ENCODE measurements at regions not wholly inside any gene's neighbourhood (a gene's known extent, or its start where the extent isn't known, plus 50 kb on each side); places are given as distances from the start of the nearest gene placed in this dataset.

DNA sequence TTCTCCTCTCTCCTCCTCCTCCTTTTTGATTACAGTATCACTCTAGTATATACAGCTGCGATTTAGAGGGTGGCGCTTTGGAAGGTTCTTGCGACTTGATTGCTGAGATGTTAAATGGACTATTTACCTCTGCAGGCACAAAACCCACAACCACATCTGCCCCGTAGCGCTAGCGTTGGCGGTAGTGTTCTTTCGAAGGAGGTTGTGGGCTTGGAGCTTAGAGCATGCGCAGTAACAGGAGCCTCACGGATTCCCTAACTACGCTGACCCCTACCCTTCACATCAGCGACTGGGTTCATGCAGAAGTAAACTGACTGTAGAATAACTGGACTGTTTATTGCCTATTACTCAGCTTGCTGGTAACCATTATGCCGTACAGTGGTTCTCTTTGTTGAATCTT lies 58.0 kb downstream of the CGGBP1 start:
- Histone ChIP-seq H3K36me3 (ENCODE audit: insufficient read depth) (no peaks in the 10 kb centered on the region), H3K27ac (ENCODE audit: low read depth) (no peak overlapping the region), H3K4me3 (ENCODE audit: low read depth, low read length) (no peak overlapping the region), H3K4me1 (ENCODE audit: insufficient read depth) (no peaks in the 10 kb centered on the region)
- 32% methylated on average over 13 of the region's 13 CpGs for WGBS
- DNase-seq (ENCODE audit: extremely low spot score), result no peak

DNA sequence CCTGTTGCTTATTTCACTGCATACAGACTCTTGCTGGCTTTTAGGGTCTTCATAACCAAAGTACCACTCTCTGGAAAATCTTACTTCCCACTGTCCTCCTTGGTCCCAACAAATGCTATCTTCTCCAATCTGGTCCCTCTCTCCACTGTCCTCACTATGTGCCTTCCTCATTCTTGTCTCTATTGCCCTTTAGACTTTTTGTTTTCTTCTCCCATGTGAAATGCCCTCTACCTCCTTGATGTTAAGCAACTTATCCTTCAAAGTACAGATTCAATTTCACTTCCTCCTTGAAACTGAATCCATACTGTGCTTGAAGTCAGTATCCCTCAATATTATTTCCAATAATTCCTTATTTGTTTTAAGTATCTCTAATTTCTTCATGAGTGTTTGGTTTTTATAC lies 60.8 kb downstream of the CGGBP1 start:
- no peak for DNase-seq (ENCODE audit: extremely low spot score)
- H3K4me3 ChIP-seq (ENCODE audit: low read depth, low read length), result no peak overlapping the region
- H3K36me3 ChIP-seq (ENCODE audit: insufficient read depth), result no peaks in the 10 kb centered on the region
- H3K4me1 ChIP-seq (ENCODE audit: insufficient read depth), result no peaks in the 10 kb centered on the region
- no peak overlapping the region for H3K27ac ChIP-seq (ENCODE audit: low read depth)

DNA sequence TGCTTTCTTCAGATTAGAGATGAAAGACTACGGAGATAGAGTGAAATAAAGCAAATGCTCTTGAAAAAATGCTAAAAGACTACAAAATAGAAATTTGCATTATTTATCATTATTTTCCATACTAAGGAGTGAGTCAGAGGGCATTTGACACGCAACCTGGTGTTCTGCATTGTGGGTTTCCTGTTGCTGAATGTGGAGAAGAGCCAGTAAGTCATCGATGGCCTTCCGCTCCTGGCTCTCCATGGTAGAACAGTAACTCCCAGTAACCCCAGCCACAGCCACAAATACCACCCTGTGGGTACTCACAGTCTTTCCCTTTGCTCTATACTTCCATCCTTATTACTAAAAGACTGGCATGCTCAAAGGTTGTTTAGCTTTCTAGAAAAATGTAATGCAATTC lies 61.5 kb downstream of the CGGBP1 start:
- WGBS, result 72% methylated on average over 4 of the region's 4 CpGs
- H3K4me3 ChIP-seq (ENCODE audit: low read depth, low read length), result no peak overlapping the region
- H3K27ac ChIP-seq (ENCODE audit: low read depth), result no peak overlapping the region
- H3K36me3 ChIP-seq (ENCODE audit: insufficient read depth), result no peaks in the 10 kb centered on the region
- no peak for DNase-seq (ENCODE audit: extremely low spot score)
- no peaks in the 10 kb centered on the region for H3K4me1 ChIP-seq (ENCODE audit: insufficient read depth)

DNA sequence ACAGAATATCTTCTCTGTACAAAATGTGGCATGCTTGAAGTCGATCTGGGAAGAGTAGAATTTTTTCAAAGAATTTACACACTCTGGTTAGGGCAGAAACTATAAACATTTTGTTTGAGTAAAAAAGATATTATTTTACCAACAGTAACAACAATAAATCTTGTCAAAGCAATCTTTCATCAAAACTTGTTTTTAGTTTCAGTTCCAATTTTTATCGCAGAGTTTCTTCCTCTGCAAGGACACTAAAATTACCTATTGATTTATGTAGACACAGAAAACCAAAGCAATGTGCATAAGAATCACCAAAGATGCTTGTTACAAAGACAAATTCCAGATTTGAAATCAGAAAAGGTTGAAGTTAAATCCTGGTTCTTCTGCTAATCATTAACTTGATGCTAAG lies 61.9 kb downstream of the CGGBP1 start:
- 46% methylated on average over 2 of the region's 2 CpGs for WGBS
- no peaks in the 10 kb centered on the region for H3K4me1 ChIP-seq (ENCODE audit: insufficient read depth)
- H3K27ac ChIP-seq (ENCODE audit: low read depth), result no peak overlapping the region
- H3K36me3 ChIP-seq (ENCODE audit: insufficient read depth), result no peaks in the 10 kb centered on the region
- no peak for DNase-seq (ENCODE audit: extremely low spot score)
- H3K4me3 ChIP-seq (ENCODE audit: low read depth, low read length), result no peak overlapping the region

DNA sequence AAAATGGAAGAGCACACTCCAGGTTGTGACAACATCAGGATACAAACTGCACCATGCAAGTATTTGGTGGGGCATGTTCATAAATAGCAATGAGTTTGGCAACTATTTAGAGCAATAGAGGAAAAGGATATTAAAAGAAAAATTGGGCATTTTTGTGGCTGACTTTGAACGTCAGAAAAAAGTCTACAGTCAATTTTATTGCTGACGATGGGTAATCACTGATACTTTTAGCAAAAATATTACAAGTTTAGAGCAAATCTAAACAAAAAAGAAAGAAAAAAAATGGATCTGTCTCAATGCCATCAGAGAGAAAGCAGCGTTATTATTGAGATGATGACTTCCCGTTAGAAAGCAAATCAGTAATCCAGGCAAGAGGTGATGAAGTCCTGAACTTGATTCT lies 65.2 kb downstream of the CGGBP1 start:
- no peaks in the 10 kb centered on the region for H3K36me3 ChIP-seq (ENCODE audit: insufficient read depth)
- H3K4me1 ChIP-seq (ENCODE audit: insufficient read depth), result no peaks in the 10 kb centered on the region
- 86% methylated on average over 4 of the region's 4 CpGs for WGBS
- no peak overlapping the region for H3K27ac ChIP-seq (ENCODE audit: low read depth)
- no peak overlapping the region for H3K4me3 ChIP-seq (ENCODE audit: low read depth, low read length)
- DNase-seq (ENCODE audit: extremely low spot score), result no peak

DNA sequence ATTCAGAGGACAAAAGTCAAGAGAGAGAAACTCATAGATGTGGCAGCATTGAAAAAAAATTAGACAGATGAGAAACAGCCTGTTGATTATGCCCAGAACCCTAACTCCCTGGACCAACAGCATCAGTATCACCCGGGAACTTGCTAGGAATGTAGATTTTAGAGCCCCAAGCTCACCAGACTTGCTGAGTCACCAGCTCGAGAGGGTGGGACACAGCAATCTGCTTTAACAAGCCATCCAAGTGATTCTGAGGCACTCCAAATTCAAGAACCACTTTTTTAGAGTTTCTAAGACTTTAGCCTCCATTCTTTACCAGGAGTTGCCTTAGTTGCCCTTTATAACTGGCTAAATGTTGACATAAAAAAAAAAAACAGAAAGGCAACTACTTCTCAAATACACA lies 70.9 kb downstream of the CGGBP1 start:
- DNase-seq (ENCODE audit: extremely low spot score), result no peak
- no peak overlapping the region for H3K4me3 ChIP-seq (ENCODE audit: low read depth, low read length)
- 32% methylated on average over 2 of the region's 2 CpGs for WGBS
- H3K4me1 ChIP-seq (ENCODE audit: insufficient read depth), result no peaks in the 10 kb centered on the region
- no peaks in the 10 kb centered on the region for H3K36me3 ChIP-seq (ENCODE audit: insufficient read depth)
- no peak overlapping the region for H3K27ac ChIP-seq (ENCODE audit: low read depth)

DNA sequence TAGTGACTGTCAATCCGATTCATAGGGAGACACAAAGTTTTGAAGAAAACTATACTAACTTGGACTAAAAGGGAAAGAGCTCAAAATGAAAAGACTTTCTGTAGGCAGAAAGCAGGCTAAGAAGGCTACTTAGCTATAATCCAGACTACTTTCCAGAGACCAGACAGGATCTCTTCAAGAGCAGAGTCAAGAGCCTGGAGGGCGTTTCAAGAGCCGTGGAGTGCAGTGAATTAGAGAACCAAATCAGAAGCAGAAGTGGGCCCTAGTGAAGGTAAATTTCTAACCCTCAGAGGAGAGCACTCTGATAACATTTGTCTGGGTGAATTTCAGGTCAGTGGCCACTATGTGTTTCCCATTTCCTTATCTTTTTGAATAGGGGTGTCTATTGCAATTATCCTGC lies 76.4 kb downstream of the CGGBP1 start:
- DNase-seq (ENCODE audit: extremely low spot score), result no peak
- 60% methylated on average over 3 of the region's 3 CpGs for WGBS
- Histone ChIP-seq H3K36me3 (ENCODE audit: insufficient read depth) (no peaks in the 10 kb centered on the region), H3K4me1 (ENCODE audit: insufficient read depth) (no peaks in the 10 kb centered on the region), H3K4me3 (ENCODE audit: low read depth, low read length) (no peak overlapping the region), H3K27ac (ENCODE audit: low read depth) (no peak overlapping the region)

DNA sequence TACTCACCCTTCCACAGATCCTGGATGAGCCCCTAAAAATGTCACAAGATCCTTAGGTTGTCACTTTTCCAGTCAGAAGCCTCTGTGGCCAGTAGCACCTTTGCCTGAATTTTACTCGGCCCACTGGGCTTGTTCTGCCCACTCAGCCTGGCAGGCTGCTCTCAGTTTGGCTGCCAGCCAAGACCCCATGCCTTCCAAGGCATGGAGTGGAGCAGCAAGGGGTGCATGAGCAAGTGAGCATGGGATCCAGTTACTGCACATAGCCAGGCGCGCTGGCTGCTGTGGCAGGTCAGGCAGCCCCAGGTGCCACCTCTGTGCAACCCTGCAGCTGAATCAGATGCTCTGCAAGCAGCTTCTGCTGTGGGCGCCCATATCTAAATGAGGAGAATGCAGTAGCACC lies 79.3 kb downstream of the CGGBP1 start:
- Histone ChIP-seq H3K27ac (ENCODE audit: low read depth) (no peak overlapping the region), H3K36me3 (ENCODE audit: insufficient read depth) (no peaks in the 10 kb centered on the region), H3K4me3 (ENCODE audit: low read depth, low read length) (no peak overlapping the region), H3K4me1 (ENCODE audit: insufficient read depth) (no peaks in the 10 kb centered on the region)
- whole genome bisulfite sequencing, result 93% methylated on average over 4 of the region's 4 CpGs
- no peak for DNase-seq (ENCODE audit: extremely low spot score)

DNA sequence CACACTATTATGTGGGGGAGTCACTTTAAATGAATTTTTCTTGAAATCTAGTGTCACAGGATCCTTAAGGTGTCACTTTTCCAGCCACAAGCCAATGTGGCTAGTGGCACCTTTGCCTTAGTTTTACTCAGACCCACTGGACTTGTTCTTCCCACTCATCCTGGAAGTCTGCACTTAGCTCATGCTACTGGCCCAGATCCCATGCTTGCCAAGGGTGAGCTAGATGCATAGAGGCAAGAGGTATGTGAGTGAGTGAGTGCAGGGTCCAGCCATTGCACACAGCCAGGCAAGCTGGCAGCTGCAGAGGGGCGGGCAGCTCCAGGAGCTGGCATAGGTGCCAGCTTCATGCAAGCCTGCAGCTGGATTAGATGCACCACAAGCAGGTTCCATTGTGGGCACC lies 81.0 kb downstream of the CGGBP1 start:
- Histone ChIP-seq H3K36me3 (ENCODE audit: insufficient read depth) (no peaks in the 10 kb centered on the region), H3K27ac (ENCODE audit: low read depth) (no peak overlapping the region), H3K4me3 (ENCODE audit: low read depth, low read length) (no peak overlapping the region), H3K4me1 (ENCODE audit: insufficient read depth) (no peaks in the 10 kb centered on the region)
- no peak for DNase-seq (ENCODE audit: extremely low spot score)
- whole genome bisulfite sequencing, result 95% methylated on average over 1 of the region's 1 CpG

DNA sequence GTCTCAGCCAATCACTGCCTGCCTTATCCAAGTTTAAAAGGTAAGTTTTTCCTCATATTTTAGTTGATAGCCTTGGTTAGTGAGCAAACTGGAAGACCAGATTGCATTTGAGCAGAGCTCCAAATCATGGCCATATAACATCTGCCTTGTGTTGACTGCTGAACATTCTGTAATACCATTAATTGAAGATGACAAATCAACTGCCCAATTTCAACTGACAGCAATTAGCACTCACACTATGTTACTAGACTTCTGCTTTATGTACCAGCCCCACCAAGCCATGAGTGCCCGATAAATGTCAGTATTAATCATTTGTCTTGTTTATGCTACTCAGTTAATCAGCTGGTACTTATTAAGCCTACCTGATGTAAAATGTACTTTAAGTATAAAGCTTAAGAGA lies 83.1 kb downstream of the CGGBP1 start:
- WGBS, result 41% methylated on average over 1 of the region's 1 CpG
- DNase-seq (ENCODE audit: extremely low spot score), result no peak
- Histone ChIP-seq H3K36me3 (ENCODE audit: insufficient read depth) (no peaks in the 10 kb centered on the region), H3K27ac (ENCODE audit: low read depth) (no peak overlapping the region), H3K4me1 (ENCODE audit: insufficient read depth) (no peaks in the 10 kb centered on the region), H3K4me3 (ENCODE audit: low read depth, low read length) (no peak overlapping the region)

DNA sequence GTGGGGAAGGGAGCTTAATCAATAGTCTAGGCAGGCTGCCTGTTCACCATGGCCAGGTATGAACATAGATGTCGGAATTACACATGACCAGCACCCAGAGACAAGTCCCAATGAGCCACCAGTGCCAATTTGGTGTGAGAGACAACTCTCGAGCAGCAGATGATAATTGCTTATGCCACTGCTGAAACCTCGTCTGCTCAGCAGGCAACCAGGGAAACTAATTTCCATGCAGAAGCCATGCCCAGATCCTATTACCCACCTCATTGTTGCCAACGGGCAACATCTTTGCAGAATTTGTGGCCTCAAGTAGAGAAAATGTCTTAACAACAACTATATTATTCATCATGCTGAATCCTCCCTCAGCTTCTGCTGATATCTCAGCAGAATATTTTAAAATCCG lies 84.9 kb downstream of the CGGBP1 start:
- Histone ChIP-seq H3K36me3 (ENCODE audit: insufficient read depth) (no peaks in the 10 kb centered on the region), H3K4me1 (ENCODE audit: insufficient read depth) (no peaks in the 10 kb centered on the region), H3K4me3 (ENCODE audit: low read depth, low read length) (no peak overlapping the region), H3K27ac (ENCODE audit: low read depth) (no peak overlapping the region)
- DNase-seq (ENCODE audit: extremely low spot score), result no peak
- WGBS, result 79% methylated on average over 5 of the region's 5 CpGs

DNA sequence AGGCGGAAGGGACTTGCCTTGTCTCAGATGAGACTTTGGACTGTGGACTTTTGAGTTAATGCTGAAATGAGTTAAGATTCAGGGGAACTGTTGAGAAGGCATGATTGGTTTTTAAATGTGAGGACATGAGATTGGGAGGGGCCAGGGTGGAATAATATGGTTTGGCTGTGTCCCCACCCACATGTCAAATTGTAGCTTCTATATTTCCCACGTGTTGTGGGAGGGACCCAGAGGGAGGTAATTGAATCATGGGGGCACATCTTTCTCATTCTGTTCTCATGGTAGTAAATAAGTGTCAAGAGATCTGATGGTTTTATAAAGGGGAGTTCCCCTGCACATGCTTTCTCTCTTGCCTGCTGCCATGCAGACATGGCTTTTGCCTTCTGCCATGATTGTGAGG lies 89.2 kb downstream of the CGGBP1 start:
- H3K36me3 ChIP-seq (ENCODE audit: insufficient read depth), result no peaks in the 10 kb centered on the region
- H3K4me3 ChIP-seq (ENCODE audit: low read depth, low read length), result no peak overlapping the region
- WGBS, result 74% methylated on average over 2 of the region's 2 CpGs
- H3K4me1 ChIP-seq (ENCODE audit: insufficient read depth), result no peaks in the 10 kb centered on the region
- H3K27ac ChIP-seq (ENCODE audit: low read depth), result no peak overlapping the region
- DNase-seq (ENCODE audit: extremely low spot score), result no peak

DNA sequence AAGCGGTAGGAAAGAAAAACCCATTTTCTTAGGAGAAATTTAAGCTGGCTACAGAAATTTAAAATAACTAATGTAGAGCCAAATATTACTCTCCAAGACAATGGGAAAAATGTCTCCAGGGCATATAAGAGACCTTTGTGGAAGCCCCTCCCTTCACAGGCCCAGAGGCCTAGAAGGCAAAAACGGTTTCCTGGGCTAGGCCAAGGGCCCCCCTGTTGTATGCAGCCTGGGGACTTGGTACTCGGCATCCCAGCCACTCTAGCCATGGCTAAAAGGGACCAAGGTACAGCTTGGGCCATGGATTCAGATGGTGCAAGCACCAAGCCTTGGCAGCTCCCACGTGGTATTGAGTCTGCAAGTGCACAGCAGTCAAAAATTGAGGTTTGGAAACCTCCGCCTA lies 90.1 kb downstream of the CGGBP1 start:
- Histone ChIP-seq H3K36me3 (ENCODE audit: insufficient read depth) (no peaks in the 10 kb centered on the region), H3K27ac (ENCODE audit: low read depth) (no peak overlapping the region), H3K4me3 (ENCODE audit: low read depth, low read length) (no peak overlapping the region), H3K4me1 (ENCODE audit: insufficient read depth) (no peaks in the 10 kb centered on the region)
- WGBS, result 82% methylated on average over 5 of the region's 5 CpGs
- DNase-seq (ENCODE audit: extremely low spot score), result no peak

DNA sequence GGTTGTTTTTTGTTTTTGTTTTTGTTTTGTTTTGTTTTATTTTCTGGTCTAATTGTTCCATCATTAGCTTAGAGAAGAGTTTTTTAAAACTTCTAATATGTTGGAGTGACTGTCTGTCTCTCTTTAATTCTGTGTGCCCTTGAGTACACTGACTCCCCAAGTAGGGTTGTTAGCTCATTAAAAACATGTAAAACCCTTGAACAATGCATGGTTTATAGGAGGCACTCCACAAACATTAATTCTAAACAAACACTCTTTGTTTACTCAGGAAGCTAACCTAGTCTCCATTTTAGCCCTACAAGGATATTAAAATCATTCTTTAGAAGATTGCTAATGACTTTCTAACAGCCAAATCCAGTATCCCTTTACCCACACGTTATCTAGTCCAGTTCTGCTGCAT lies 100.5 kb downstream of the CGGBP1 start:
- H3K27ac ChIP-seq (ENCODE audit: low read depth), result no peak overlapping the region
- H3K36me3 ChIP-seq (ENCODE audit: insufficient read depth), result no peaks in the 10 kb centered on the region
- no peak for DNase-seq (ENCODE audit: extremely low spot score)
- 45% methylated on average over 1 of the region's 1 CpG for WGBS
- H3K4me1 ChIP-seq (ENCODE audit: insufficient read depth), result no peaks in the 10 kb centered on the region
- no peak overlapping the region for H3K4me3 ChIP-seq (ENCODE audit: low read depth, low read length)

DNA sequence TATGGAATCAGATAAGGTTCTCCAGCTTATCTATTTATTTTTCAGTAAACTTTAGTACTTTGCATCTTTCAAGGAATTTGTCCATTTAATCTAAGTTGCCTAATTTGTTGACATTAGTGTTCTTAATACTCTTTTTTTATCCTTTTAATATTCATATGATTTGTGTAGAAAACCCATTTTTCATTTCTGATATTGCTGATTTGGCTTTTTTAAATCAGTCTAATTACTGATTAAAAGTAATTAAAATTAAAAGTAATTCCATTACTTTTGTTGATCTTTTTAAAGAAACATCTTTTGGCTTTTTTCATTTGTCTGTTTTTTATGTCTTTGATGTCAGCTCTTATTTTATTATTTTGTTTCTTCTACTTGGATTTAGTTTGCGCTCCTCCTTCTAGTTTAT lies 101.2 kb downstream of the CGGBP1 start:
- DNase-seq (ENCODE audit: extremely low spot score), result no peak
- 83% methylated on average over 1 of the region's 1 CpG for WGBS
- Histone ChIP-seq H3K27ac (ENCODE audit: low read depth) (no peak overlapping the region), H3K36me3 (ENCODE audit: insufficient read depth) (no peaks in the 10 kb centered on the region), H3K4me1 (ENCODE audit: insufficient read depth) (no peaks in the 10 kb centered on the region), H3K4me3 (ENCODE audit: low read depth, low read length) (no peak overlapping the region)
